AG04450 (cell line): ENCODE measurements at regions not wholly inside any gene's neighbourhood (a gene's known extent, or its start where the extent isn't known, plus 50 kb on each side); places are given as distances from the start of the nearest gene placed in this dataset.

ENCODE experiments used
- CTCF ChIA-PET: fragments of 300-600, 350-600 bp; formaldehyde crosslinking; extraction: SDS; loops from one replicate; lab custom pipeline; 2022; ENCODE audit warnings: antibody characterized with exemption, inconsistent platforms; lab: Charles Lee
- POLR2A ChIA-PET: fragments of 350-600 bp; formaldehyde crosslinking; extraction: SDS; loops from one replicate; lab custom pipeline; 2021; ENCODE audit warnings: antibody characterized with exemption, inconsistent platforms; lab: Yijun Ruan, JAX
- DNase-seq: peaks from one replicate; pipeline ENCODE4 v3.0.0-alpha.2; 2011; ENCODE audit warnings: low read depth, low spot score
- H3K27ac ChIP-seq: one replicate; pipeline ENCODE4 v1.5.1; 2012; ENCODE audit warnings: low read depth, low read length, control low read depth
- H3K27me3 ChIP-seq: one replicate; pipeline ENCODE4 v1.6.0; 2012; ENCODE audit warnings: low read length; ENCODE audit not compliant: control insufficient read depth, insufficient read depth
- H3K4me3 ChIP-seq: 2 replicates; pipeline ENCODE4 v1.5.1; 2011; ENCODE audit warnings: mild to moderate bottlenecking, low read depth, low read length, control low read depth
- H3K9me3 ChIP-seq: 2 replicates; pipeline ENCODE4 v1.5.1; 2012; ENCODE audit warnings: low read length; ENCODE audit not compliant: control insufficient read depth, insufficient read depth
- CTCF ChIP-seq: IDR thresholded peaks from 2 replicates; pipeline ENCODE4 v1.5.1; 2011; ENCODE audit warnings: low read depth, low read length, control low read depth, inconsistent platforms

GRCh38 chr16:66141885-66142284, 224.6 kb upstream of the CDH5 start:
- Histone ChIP-seq H3K9me3 (no peaks in the 10 kb centered on the region; the same call in 1 of the 2 replicates), H3K27ac (no peak overlapping the region), H3K27me3 (no peaks in the 10 kb centered on the region), H3K4me3 (no peak overlapping the region)
- no peak for TF ChIP-seq CTCF
- DNase-seq, result no peak
- CTCF ChIA-PET, result interaction anchor here (1.3 kb wide), 1 partner anchor 9 kb away, joined by 3 read pairs; no protein-coding TSS in a partner anchor
- POLR2A ChIA-PET, result no interaction called here

- Histone ChIP-seq H3K27ac (no peak overlapping the region), H3K9me3 (no peaks in the 10 kb centered on the region), H3K4me3 (no peak overlapping the region), H3K27me3 (no peaks in the 10 kb centered on the region)
- no peak for TF ChIP-seq CTCF
- ChIA-PET CTCF (no interaction called here), POLR2A (no interaction called here)
- DNase-seq, result no peak
These were observed 228.6 kb upstream of the CDH5 start for GRCh38 chr16:66137853-66138252.

GRCh38 chr16:66136841-66137240, 229.7 kb upstream of the CDH5 start:
- Histone ChIP-seq H3K4me3 (no peak overlapping the region), H3K9me3 (no peaks in the 10 kb centered on the region), H3K27me3 (no peaks in the 10 kb centered on the region), H3K27ac (no peak overlapping the region)
- POLR2A ChIA-PET, result no interaction called here
- no peak for DNase-seq
- no peak for TF ChIP-seq CTCF
- CTCF ChIA-PET, result interaction anchor here (0.6 kb wide), 1 partner anchor 207 kb away, joined by 5 read pairs; no protein-coding TSS in a partner anchor

GRCh38 chr16:66135838-66136237, 230.7 kb upstream of the CDH5 start:
- no peak for DNase-seq
- POLR2A ChIA-PET, result interaction anchor here (0.9 to 1.3 kb wide), 3 partner anchors 10 to 53 kb away, joined by 3 to 7 read pairs (median 3); no protein-coding TSS in a partner anchor
- no peak for TF ChIP-seq CTCF

GRCh38 chr16:66135421-66135831, 231.1 kb upstream of the CDH5 start:
- ChIA-PET POLR2A (interaction anchor here (0.9 to 1.3 kb wide), 3 partner anchors 11 to 54 kb away, joined by 3 to 7 read pairs (median 3); no protein-coding TSS in a partner anchor), CTCF (no interaction called here)
- TF ChIP-seq CTCF, result no peak
- Histone ChIP-seq H3K9me3 (no peaks in the 10 kb centered on the region), H3K27ac (no peak overlapping the region), H3K4me3 (no peak overlapping the region), H3K27me3 (no peaks in the 10 kb centered on the region)
- no peak for DNase-seq

More at GRCh38 chr16:66135838-66136237, 230.7 kb upstream of the CDH5 start:
- no peaks in the 10 kb centered on the region for H3K27me3 ChIP-seq
- H3K9me3 ChIP-seq, result no peaks in the 10 kb centered on the region
- CTCF ChIA-PET, result no interaction called here
- no peak overlapping the region for H3K27ac ChIP-seq
- no peak overlapping the region for H3K4me3 ChIP-seq
